BLaER1 treated with 17β-estradiol and CSF1 and Interleukin-3, amounts not matched to agents 10 nM and 100 nM (cell line): ENCODE measurements at regions not wholly inside any gene's neighbourhood (a gene's known extent, or its start where the extent isn't known, plus 50 kb on each side); places are given as distances from the start of the nearest gene placed in this dataset.
"Not testable (repeated sequence)": the region's sequence is repeated elsewhere in the genome, so short reads cannot be mapped to it uniquely, and the experiment has no call there.

Experiments used
- H3K27ac ChIP-seq, 11 experiments: shearing (Covaris generic); formaldehyde crosslinking; 2 replicates each; pipeline ENCODE4 v1.8.1; 2022
- H3K27me3 ChIP-seq, 11 experiments: shearing (Covaris generic); formaldehyde crosslinking; 2 replicates each; pipeline ENCODE4 v1.8.1; 2022
- H3K36me3 ChIP-seq, 11 experiments: shearing (Covaris generic); formaldehyde crosslinking; 2 replicates each; pipeline ENCODE4 v1.8.1; 2022
- H3K4me1 ChIP-seq, 10 experiments: shearing (Covaris generic); formaldehyde crosslinking; 2 replicates each; pipeline ENCODE4 v1.8.1; 2022
- H3K4me2 ChIP-seq, 11 experiments: shearing (Covaris generic); formaldehyde crosslinking; 2 replicates each; pipeline ENCODE4 v1.8.1; 2022
- H3K4me3 ChIP-seq, 10 experiments: shearing (Covaris generic); formaldehyde crosslinking; 2 replicates each; pipeline ENCODE4 v1.8.1; 2022
- H3K9ac ChIP-seq, 11 experiments: shearing (Covaris generic); formaldehyde crosslinking; 2 replicates each; pipeline ENCODE4 v1.8.1; 2022
- H3K9me3 ChIP-seq, 11 experiments: shearing (Covaris generic); formaldehyde crosslinking; replicated peaks in 1 of 11; 2 replicates each; pipeline ENCODE4 v1.8.1; 2022
- H4K20me1 ChIP-seq, 11 experiments: shearing (Covaris generic); formaldehyde crosslinking; 2 replicates each; pipeline ENCODE4 v1.8.1; 2022
- Cebpa-rat ChIP-seq, 11 experiments: shearing (Covaris generic); IDR thresholded peaks; 2 replicates each; pipeline ENCODE4 v1.8.1; 2022

GRCh38 chrX:93264261-93265002 lies 408.9 kb downstream of the NAP1L3 start:
- Histone ChIP-seq H4K20me1 (no peaks in the 10 kb centered on the region), H3K9me3 (no peaks in the 10 kb centered on the region), H3K4me2 (no peak overlapping the region; a peak in 1 of 22 replicates), H3K9ac (no peak overlapping the region), H3K4me3 (no peak overlapping the region), H3K27me3 (peaks cover 28 to 91% (median 64%) of the 10 kb centered on the region in 11 experiments; a peak in 21 of 22 replicates), H3K27ac (peak overlapping the region in 1 of 11 experiments; percentile 28; a peak in 2 of 22 replicates), H3K36me3 (no peaks in the 10 kb centered on the region), H3K4me1 (0 out of 20 replicates have a peak, but pooled peaks cover 0 to 10% (median 0%) of the 10 kb centered on the region in 10 experiments)
- TF ChIP-seq Cebpa-rat (IDR thresholded peaks at IDR 0.05) = no peak

GRCh38 chrX:93259029-93259428 lies 414.3 kb downstream of the NAP1L3 start:
- Histone ChIP-seq H4K20me1 (no peaks in the 10 kb centered on the region), H3K4me2 (no peak overlapping the region)

DNA sequence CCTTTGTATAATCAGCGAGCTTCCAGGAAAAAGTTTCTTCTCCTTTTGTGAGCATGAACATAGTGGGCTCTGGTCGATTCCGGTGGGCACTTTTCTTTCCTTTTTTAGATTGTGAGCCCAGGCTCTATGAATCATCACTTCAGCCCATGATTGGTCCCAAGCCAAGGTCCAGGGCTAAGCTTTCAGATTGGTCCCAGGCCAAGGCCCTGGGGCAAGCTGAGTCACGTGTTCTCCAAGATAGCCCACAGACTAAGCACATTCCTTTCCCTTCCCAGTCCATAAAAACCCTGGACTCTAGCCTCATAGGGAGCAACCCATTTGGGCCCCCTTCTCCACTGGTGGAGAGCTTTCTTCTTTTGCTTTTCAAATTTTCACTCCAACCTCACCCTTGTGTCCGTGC lies 430.5 kb downstream of the NAP1L3 start:
- Histone ChIP-seq H3K9me3 (peaks cover 5 to 12% (median 10%) of the 10 kb centered on the region in 11 experiments; a peak in 13 of 22 replicates), H3K4me2 (no peak overlapping the region), H4K20me1 (no peaks in the 10 kb centered on the region), H3K27ac (no peak overlapping the region), H3K36me3 (no peaks in the 10 kb centered on the region), H3K9ac (no peak overlapping the region), H3K27me3 (peaks cover 29 to 86% (median 61%) of the 10 kb centered on the region in 11 experiments; a peak in 17 of 22 replicates), H3K4me3 (no peak overlapping the region), H3K4me1 (no peaks in the 10 kb centered on the region)
- no peak for TF ChIP-seq Cebpa-rat (IDR thresholded peaks at IDR 0.05)

More at GRCh38 chrX:93259029-93259428, 414.3 kb downstream of the NAP1L3 start:
- TF ChIP-seq Cebpa-rat (IDR thresholded peaks at IDR 0.05) = no peak
- H3K36me3 ChIP-seq = no peaks in the 10 kb centered on the region
- H3K27me3 ChIP-seq = peaks cover 18 to 91% (median 51%) of the 10 kb centered on the region in 11 experiments; a peak in 18 of 22 replicates
- H3K9me3 ChIP-seq = no peaks in the 10 kb centered on the region
- H3K4me1 ChIP-seq = no peaks in the 10 kb centered on the region
- H3K27ac ChIP-seq = no peak overlapping the region
- H3K4me3 ChIP-seq = no peak overlapping the region
- no peak overlapping the region for H3K9ac ChIP-seq

GRCh38 chrX:93235494-93236256 lies 437.7 kb downstream of the NAP1L3 start:
- H3K27ac ChIP-seq, H3K9me3 ChIP-seq, H3K36me3 ChIP-seq, H4K20me1 ChIP-seq, H3K4me1 ChIP-seq, H3K4me2 ChIP-seq, H3K9ac ChIP-seq, H3K4me3 ChIP-seq: not testable (repeated sequence)
- peaks cover 22 to 79% (median 64%) of the 10 kb centered on the region in 11 experiments; a peak in 20 of 22 replicates for H3K27me3 ChIP-seq

- H3K27me3 ChIP-seq = peaks cover 30 to 78% (median 59%) of the 10 kb centered on the region in 11 experiments; a peak in 21 of 22 replicates
- H3K27ac ChIP-seq = no peak overlapping the region
- no peaks in the 10 kb centered on the region for H3K4me1 ChIP-seq
- no peak overlapping the region for H3K4me3 ChIP-seq
- H3K9me3 ChIP-seq = no peaks in the 10 kb centered on the region
- H3K4me2 ChIP-seq = no peak overlapping the region
- H3K9ac ChIP-seq = no peak overlapping the region
- H4K20me1 ChIP-seq = no peaks in the 10 kb centered on the region; a peak in 1 of 22 replicates
- TF ChIP-seq Cebpa-rat (IDR thresholded peaks at IDR 0.05) = no peak
- no peaks in the 10 kb centered on the region for H3K36me3 ChIP-seq
Measured at GRCh38 chrX:93229036-93229435, 444.3 kb downstream of the NAP1L3 start.
